Left lung (tissue), 4 donors: ENCODE measurements at regions not wholly inside any gene's neighbourhood (a gene's known extent, or its start where the extent isn't known, plus 50 kb on each side); places are given as distances from the start of the nearest gene placed in this dataset.

Experiments used
- ATAC-seq: fragments of 200-7000 bp; cut with Tn5 transposase; one replicate; pipeline ENCODE4 v1.9.1; 2020; ENCODE audit warnings: moderate library complexity
- DNase-seq, 4 donors: peaks; one replicate each; pipeline ENCODE4 v3.0.0-alpha.2; 2013 to 2020
- H3K27ac ChIP-seq, 2 donors: fragments of 200-600 bp; sonication (generic) in 1 of 2; one replicate each; pipeline versions ENCODE4 v1.5.0 to v1.8.0; 2020 to 2021
- H3K27me3 ChIP-seq, 2 donors: fragments of 200-600 bp; sonication (generic) in 1 of 2; one replicate each; pipeline versions ENCODE4 v1.5.0 to v1.8.0; 2020 to 2021
- H3K36me3 ChIP-seq, 2 donors: fragments of 200-600 bp; sonication (generic) in 1 of 2; one replicate each; pipeline versions ENCODE4 v1.5.0 to v1.8.0; 2020 to 2021
- H3K4me1 ChIP-seq, 2 donors: fragments of 200-600 bp; one replicate each; pipeline ENCODE4 v1.8.0; 2021
- H3K4me3 ChIP-seq, 2 donors: fragments of 200-600 bp; sonication (generic) in 1 of 2; one replicate each; pipeline versions ENCODE4 v1.5.0 to v1.8.0; 2020 to 2021; ENCODE audit warnings: mild to moderate bottlenecking in 1 of 2
- H3K9me3 ChIP-seq, 2 donors: fragments of 200-600 bp; sonication (generic) in 1 of 2; one replicate each; pipeline versions ENCODE4 v1.5.0 to v1.8.0; 2020 to 2021
- intact Hi-C, 2 donors: fragments of 100-400 bp; cut with DNase I; formaldehyde crosslinking; loops; one replicate each; pipeline versions ENCODE4 v1.11.2 to v1.14.2; 2022
- TF ChIP-seq, protein P1 (sequence below), 2 donors: fragments of 200-600 bp; sonication (generic) in 1 of 2; IDR thresholded peaks; one replicate each; pipeline versions ENCODE4 v1.5.0 to v1.8.0; 2021; ENCODE audit warnings: antibody characterized with exemption in 2 of 2
- donor health status: DM: no; HTN: yes; CAD: no.
- donor health status: DM: no; HTN: no; CAD: no.

DNA sequence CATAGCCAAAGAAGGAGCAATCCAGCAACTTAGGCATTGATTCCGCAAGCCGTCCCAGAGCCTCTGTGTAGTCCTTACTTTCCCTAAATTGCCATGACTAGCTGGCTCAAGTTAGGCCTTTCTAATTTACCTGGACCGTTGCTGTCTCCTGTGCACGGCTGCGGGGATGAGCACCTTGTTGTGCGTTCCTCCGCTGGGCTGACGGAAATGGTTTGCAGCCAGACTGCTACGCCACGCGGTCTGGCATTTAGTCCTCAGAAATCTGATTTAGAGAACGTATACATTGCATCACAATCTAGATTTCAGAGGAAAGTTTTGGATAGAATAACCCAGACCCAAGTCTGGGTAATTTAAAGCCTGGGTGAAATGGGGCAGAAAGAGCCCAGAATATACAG, 133.2 kb upstream of the ARHGAP5 start:
- DNase-seq (no peak), ATAC-seq (no peak)
- H3K27ac ChIP-seq: no peak overlapping the region
- peaks cover 0 to 5% of the 10 kb centered on the region in 2 donors for H3K4me1 ChIP-seq
- H3K9me3 ChIP-seq: no peaks in the 10 kb centered on the region
- no peak overlapping the region for H3K4me3 ChIP-seq
- intact Hi-C loops: no loop called here
- TF ChIP-seq, protein P1, sequence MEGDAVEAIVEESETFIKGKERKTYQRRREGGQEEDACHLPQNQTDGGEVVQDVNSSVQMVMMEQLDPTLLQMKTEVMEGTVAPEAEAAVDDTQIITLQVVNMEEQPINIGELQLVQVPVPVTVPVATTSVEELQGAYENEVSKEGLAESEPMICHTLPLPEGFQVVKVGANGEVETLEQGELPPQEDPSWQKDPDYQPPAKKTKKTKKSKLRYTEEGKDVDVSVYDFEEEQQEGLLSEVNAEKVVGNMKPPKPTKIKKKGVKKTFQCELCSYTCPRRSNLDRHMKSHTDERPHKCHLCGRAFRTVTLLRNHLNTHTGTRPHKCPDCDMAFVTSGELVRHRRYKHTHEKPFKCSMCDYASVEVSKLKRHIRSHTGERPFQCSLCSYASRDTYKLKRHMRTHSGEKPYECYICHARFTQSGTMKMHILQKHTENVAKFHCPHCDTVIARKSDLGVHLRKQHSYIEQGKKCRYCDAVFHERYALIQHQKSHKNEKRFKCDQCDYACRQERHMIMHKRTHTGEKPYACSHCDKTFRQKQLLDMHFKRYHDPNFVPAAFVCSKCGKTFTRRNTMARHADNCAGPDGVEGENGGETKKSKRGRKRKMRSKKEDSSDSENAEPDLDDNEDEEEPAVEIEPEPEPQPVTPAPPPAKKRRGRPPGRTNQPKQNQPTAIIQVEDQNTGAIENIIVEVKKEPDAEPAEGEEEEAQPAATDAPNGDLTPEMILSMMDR (IDR thresholded peaks at IDR 0.05): no peak
- no peaks in the 10 kb centered on the region for H3K27me3 ChIP-seq
- H3K36me3 ChIP-seq: no peaks in the 10 kb centered on the region

DNA sequence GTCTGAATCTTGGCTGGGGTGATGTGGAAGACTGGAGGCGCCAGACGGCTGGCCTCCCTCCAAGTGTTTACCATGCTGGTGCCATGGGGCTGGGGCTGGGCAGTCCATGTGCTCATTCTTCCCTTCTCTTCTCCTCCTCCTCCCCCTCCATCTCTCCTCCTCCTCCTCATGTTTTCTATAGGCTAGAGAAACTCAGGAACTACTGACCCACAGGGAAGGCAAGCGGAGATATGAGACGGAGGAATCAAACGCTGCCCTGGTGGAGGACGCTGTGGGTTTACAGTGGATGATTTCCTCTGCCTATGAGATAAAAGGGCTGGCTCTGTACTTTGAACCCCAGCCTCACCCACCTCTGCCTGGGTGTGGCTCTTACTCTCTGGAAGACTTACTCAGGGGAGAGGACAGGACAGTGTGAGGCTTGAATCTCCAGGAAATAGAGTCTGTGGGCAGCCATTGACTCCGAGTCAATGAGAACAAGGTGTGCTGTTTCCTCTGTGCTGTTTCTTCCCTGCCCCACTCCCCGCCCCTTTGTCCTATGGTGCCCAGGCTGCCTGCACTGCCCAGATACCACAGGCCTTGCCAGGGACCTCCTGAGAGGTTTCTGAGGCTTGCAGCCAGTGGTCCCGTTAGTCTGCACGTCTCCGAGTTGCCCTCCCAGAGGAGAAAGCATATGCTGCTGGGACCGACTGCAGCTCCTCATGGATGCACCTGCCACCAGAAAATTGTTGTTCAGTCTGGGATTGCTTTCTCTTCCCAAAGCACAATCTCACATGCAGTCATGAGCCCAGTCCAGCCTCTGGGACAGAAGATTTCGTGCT, 132.6 kb upstream of the ARHGAP5 start:
- DNase-seq (no peak), ATAC-seq (no peak)
- TF ChIP-seq, protein P1 (IDR thresholded peaks at IDR 0.05): no peak
- intact Hi-C loops: no loop called here
- Histone ChIP-seq H3K9me3 (no peaks in the 10 kb centered on the region), H3K27ac (no peak overlapping the region), H3K4me1 (peaks cover 0 to 5% of the 10 kb centered on the region in 2 donors), H3K36me3 (no peaks in the 10 kb centered on the region), H3K27me3 (no peaks in the 10 kb centered on the region), H3K4me3 (no peak overlapping the region)

DNA sequence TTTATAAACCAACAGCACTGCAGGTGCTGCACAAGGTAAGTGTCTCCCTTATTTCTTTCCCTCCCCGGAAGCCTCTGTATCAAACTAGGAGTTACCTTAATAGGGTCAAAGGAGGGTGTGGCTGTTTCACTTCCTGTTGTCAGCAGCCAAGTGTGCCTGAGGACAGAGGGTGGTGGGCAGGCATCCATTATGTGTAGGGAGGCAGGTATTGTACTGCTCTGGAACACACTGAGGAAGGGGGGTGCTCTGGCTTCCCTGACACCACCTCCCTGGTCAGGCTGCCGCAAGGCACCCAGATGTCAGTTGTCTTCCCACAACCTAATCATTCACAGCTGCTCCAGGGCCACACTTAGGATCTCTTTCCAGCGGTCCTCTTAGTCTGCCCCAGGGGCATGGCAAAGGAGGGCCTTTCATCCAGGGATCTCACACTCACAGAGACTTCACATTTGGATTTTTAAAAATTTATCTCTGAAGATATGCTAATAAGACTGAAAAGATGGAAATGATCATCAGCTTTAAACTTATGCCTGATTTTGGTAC, 132.0 kb upstream of the ARHGAP5 start:
- no peaks in the 10 kb centered on the region for H3K9me3 ChIP-seq
- ATAC-seq (no peak), DNase-seq (no peak)
- no peaks in the 10 kb centered on the region for H3K27me3 ChIP-seq
- TF ChIP-seq, protein P1 (IDR thresholded peaks at IDR 0.05): no peak
- no peak overlapping the region for H3K27ac ChIP-seq
- H3K4me1 ChIP-seq: peaks cover 0 to 5% of the 10 kb centered on the region in 2 donors
- no peak overlapping the region for H3K4me3 ChIP-seq
- no peaks in the 10 kb centered on the region for H3K36me3 ChIP-seq
- intact Hi-C loops: no loop called here

DNA sequence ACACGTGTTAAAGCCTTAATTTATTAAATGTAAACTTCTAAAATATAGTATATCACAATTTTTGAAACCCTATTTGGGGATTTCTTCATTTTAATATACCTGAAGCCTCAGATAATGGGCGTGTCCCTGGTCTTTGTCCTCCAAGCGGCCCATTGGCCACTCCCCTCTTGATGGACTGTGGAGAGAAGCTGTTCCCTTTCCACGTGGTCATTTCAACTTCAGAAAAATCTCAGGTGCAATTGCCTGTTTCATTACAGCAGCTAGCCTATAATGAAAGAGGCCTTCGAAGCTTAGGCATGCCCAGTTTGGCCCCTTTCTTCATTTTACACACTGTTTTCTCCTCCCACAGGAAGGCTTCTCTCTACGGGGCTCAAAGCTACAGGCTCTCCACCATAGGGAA, 131.4 kb upstream of the ARHGAP5 start:
- no peaks in the 10 kb centered on the region for H3K9me3 ChIP-seq
- no peak overlapping the region for H3K27ac ChIP-seq
- no peak for ATAC-seq
- intact Hi-C loops: no loop called here
- DNase-seq: no peak
- no peaks in the 10 kb centered on the region for H3K27me3 ChIP-seq
- TF ChIP-seq, protein P1 (IDR thresholded peaks at IDR 0.05): no peak
- H3K4me1 ChIP-seq: peaks cover 0 to 5% of the 10 kb centered on the region in 2 donors
- H3K36me3 ChIP-seq: no peaks in the 10 kb centered on the region
- no peak overlapping the region for H3K4me3 ChIP-seq

DNA sequence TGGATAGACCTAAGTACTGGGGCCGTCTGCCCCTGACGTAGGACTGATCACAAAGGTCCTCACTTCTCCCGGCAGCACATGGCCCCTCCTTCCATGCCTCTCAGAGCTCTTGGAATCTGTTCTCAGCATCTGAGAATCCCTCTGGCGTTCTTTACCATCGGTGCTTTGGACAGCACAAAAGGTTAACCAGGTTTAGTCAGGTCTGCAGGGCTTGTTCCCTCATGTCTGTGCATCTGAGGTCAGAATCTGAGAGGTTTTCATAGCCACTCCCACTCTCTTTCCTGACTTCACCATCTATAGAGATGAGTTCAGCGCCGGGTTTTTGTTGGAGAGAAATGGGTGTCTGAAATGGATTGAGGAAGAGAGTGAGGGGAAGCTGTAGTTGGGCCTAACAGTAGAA, 130.0 kb upstream of the ARHGAP5 start:
- H3K27me3 ChIP-seq: no peaks in the 10 kb centered on the region
- intact Hi-C loops: no loop called here
- no peak overlapping the region for H3K27ac ChIP-seq
- ATAC-seq (no peak), DNase-seq (no peak)
- H3K4me1 ChIP-seq: peaks cover 0 to 9% of the 10 kb centered on the region in 2 donors
- no peak overlapping the region for H3K4me3 ChIP-seq
- TF ChIP-seq, protein P1 (IDR thresholded peaks at IDR 0.05): no peak
- H3K9me3 ChIP-seq: no peaks in the 10 kb centered on the region
- no peaks in the 10 kb centered on the region for H3K36me3 ChIP-seq
